Nephron progenitor cell (in vitro differentiated cells): ENCODE measurements at regions not wholly inside any gene's neighbourhood (a gene's known extent, or its start where the extent isn't known, plus 50 kb on each side); places are given as distances from the start of the nearest gene placed in this dataset.

Source experiments
- DNase-seq: peaks from one replicate; pipeline ENCODE4 v3.0.0; 2021
- H3K27ac Mint-ChIP-seq: 2 replicates; pipeline ENCODE4 v1.8.0; 2021; ENCODE audit warnings: mild to moderate bottlenecking, moderate library complexity, mixed read lengths
- H3K27me3 Mint-ChIP-seq: 2 replicates; pipeline ENCODE4 v1.8.0; 2021; ENCODE audit warnings: mild to moderate bottlenecking, low read depth, mixed read lengths; ENCODE audit not compliant: poor library complexity
- H3K36me3 Mint-ChIP-seq: 2 replicates; pipeline ENCODE4 v1.8.0; 2021; ENCODE audit warnings: low read depth, mixed read lengths
- H3K4me1 Mint-ChIP-seq: 2 replicates; pipeline ENCODE4 v1.8.0; 2021; ENCODE audit warnings: mixed read lengths
- H3K4me3 Mint-ChIP-seq: 2 replicates; pipeline ENCODE4 v1.8.0; 2021; ENCODE audit warnings: mild to moderate bottlenecking, moderate library complexity, mixed read lengths
- H3K9me3 Mint-ChIP-seq: 2 replicates; pipeline ENCODE4 v1.8.0; 2021; ENCODE audit warnings: mild to moderate bottlenecking, moderate library complexity, mixed read lengths
- CTCF ChIP-seq: fragments of 200-600 bp; sonication (generic); IDR thresholded peaks from 2 replicates; pipeline ENCODE4 v1.5.0; 2021; ENCODE audit warnings: antibody characterized with exemption

GRCh38 chr10:107994621-107995270 lies 830.2 kb upstream of the SORCS1 start:
- DNase-seq: no peak
- no peak overlapping the region for H3K4me3 Mint-ChIP-seq
- no peak for TF ChIP-seq CTCF
- no peaks in the 10 kb centered on the region for H3K36me3 Mint-ChIP-seq
- H3K27ac Mint-ChIP-seq: no peak overlapping the region
- H3K9me3 Mint-ChIP-seq: no peaks in the 10 kb centered on the region
- no peaks in the 10 kb centered on the region for H3K4me1 Mint-ChIP-seq
- H3K27me3 Mint-ChIP-seq: no peaks in the 10 kb centered on the region

GRCh38 chr10:107986571-107986970 lies 822.1 kb upstream of the SORCS1 start:
- H3K4me3 Mint-ChIP-seq: no peak overlapping the region

GRCh38 chr10:107984581-107984980 lies 820.1 kb upstream of the SORCS1 start:
- no peaks in the 10 kb centered on the region for H3K36me3 Mint-ChIP-seq
- H3K27ac Mint-ChIP-seq: no peak overlapping the region
- no peaks in the 10 kb centered on the region for H3K9me3 Mint-ChIP-seq
- no peaks in the 10 kb centered on the region for H3K4me1 Mint-ChIP-seq
- H3K27me3 Mint-ChIP-seq: no peaks in the 10 kb centered on the region
- H3K4me3 Mint-ChIP-seq: no peak overlapping the region
- no peak for TF ChIP-seq CTCF
- DNase-seq: no peak

More at GRCh38 chr10:107986571-107986970, 822.1 kb upstream of the SORCS1 start:
- no peak overlapping the region for H3K27ac Mint-ChIP-seq
- TF ChIP-seq CTCF: no peak
- no peak for DNase-seq
- H3K4me1 Mint-ChIP-seq: no peaks in the 10 kb centered on the region
- H3K36me3 Mint-ChIP-seq: no peaks in the 10 kb centered on the region
- no peaks in the 10 kb centered on the region for H3K9me3 Mint-ChIP-seq
- H3K27me3 Mint-ChIP-seq: no peaks in the 10 kb centered on the region

- no peaks in the 10 kb centered on the region for H3K27me3 Mint-ChIP-seq
- H3K27ac Mint-ChIP-seq: no peak overlapping the region
- no peaks in the 10 kb centered on the region for H3K4me1 Mint-ChIP-seq
- H3K36me3 Mint-ChIP-seq: no peaks in the 10 kb centered on the region
- no peak for TF ChIP-seq CTCF
- no peak for DNase-seq
- H3K9me3 Mint-ChIP-seq: no peaks in the 10 kb centered on the region
- H3K4me3 Mint-ChIP-seq: no peak overlapping the region
Measured at GRCh38 chr10:107984149-107984548, 819.6 kb upstream of the SORCS1 start.

GRCh38 chr10:107978455-107978854 lies 813.9 kb upstream of the SORCS1 start:
- DNase-seq: no peak
- no peak overlapping the region for H3K4me3 Mint-ChIP-seq

More at GRCh38 chr10:107978455-107978854, 813.9 kb upstream of the SORCS1 start:
- TF ChIP-seq CTCF: no peak
- H3K27ac Mint-ChIP-seq: no peak overlapping the region
- no peaks in the 10 kb centered on the region for H3K36me3 Mint-ChIP-seq
- no peaks in the 10 kb centered on the region for H3K27me3 Mint-ChIP-seq
- no peaks in the 10 kb centered on the region for H3K9me3 Mint-ChIP-seq
- H3K4me1 Mint-ChIP-seq: no peaks in the 10 kb centered on the region
